ENCODE measurements at regions not wholly inside any gene's neighbourhood (a gene's known extent, or its start where the extent isn't known, plus 50 kb on each side); places are given as distances from the start of the nearest gene placed in this dataset.

DNA sequence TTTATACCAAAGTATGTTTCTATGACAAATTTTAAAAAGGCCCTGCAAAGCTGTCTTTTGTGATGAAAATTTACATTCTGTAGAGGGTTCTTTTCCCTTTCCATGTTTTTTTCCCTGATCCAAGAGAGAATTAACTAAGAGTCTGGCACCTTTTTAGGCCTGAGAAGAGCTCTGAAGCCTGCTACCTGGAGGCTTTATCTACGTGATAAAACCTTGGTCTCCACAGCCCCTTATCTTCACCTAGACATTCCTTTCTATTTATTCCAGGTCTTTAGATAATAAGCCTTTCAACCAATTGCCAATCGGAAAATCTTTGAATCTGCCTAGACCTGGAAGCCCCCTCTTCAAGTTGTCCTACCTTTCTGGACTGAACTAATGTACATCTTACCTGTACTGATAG is 774.1 kb upstream of the LRRTM1 start:
- DNase-seq (ENCODE audit: low read depth, low spot score) = no peak
- in situ Hi-C loops (cut with HindIII; ENCODE audit: low sequenced_read_pairs) = no loop called here
- no peak overlapping the region for H3K4me3 ChIP-seq (ENCODE audit: low read depth, low read length)
- TF ChIP-seq, protein P1, sequence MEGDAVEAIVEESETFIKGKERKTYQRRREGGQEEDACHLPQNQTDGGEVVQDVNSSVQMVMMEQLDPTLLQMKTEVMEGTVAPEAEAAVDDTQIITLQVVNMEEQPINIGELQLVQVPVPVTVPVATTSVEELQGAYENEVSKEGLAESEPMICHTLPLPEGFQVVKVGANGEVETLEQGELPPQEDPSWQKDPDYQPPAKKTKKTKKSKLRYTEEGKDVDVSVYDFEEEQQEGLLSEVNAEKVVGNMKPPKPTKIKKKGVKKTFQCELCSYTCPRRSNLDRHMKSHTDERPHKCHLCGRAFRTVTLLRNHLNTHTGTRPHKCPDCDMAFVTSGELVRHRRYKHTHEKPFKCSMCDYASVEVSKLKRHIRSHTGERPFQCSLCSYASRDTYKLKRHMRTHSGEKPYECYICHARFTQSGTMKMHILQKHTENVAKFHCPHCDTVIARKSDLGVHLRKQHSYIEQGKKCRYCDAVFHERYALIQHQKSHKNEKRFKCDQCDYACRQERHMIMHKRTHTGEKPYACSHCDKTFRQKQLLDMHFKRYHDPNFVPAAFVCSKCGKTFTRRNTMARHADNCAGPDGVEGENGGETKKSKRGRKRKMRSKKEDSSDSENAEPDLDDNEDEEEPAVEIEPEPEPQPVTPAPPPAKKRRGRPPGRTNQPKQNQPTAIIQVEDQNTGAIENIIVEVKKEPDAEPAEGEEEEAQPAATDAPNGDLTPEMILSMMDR (IDR thresholded peaks at IDR 0.05; ENCODE audit: low read depth, low read length) = no peak

DNA sequence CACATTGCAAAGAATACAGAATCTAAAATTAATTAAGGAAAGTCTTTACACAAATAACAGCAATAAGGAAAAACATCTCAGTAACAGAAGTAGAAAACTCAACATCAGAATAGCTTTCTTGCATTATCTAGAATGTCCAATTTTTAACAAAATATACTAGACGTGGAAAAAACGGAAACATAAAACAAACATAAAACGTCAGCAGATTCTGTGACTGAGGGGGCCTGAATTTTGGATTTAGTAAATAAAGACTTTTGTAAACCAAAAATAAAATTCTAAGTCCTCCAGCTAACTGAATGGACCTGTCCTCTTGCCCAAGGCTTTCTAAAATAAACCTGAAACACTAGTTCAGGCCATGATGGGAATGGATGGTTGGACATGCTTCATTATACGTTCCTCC is 773.5 kb upstream of the LRRTM1 start:
- in situ Hi-C loops (cut with HindIII; ENCODE audit: low sequenced_read_pairs) = no loop called here
- TF ChIP-seq, protein P1 (IDR thresholded peaks at IDR 0.05; ENCODE audit: low read depth, low read length) = no peak
- DNase-seq (ENCODE audit: low read depth, low spot score) = no peak
- no peak overlapping the region for H3K4me3 ChIP-seq (ENCODE audit: low read depth, low read length)

DNA sequence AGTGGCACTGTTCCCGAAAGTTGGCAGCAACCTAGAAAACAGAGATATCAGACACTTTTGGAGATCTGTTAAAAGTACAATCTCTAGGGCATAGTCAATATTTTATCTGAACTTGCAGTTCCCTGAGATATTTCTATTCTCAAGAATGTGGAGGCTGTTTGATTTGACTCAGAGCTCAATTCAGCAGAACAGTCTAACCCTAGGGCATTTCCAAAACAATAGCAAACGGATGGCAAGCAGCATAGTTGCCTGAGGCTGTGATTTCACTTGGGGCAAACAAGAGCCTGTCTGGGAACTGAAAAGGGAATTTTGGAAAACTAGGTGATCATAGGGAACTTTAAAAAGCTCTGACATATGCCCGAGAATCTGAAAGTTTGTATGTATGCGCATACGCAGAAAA is 772.8 kb upstream of the LRRTM1 start:
- H3K4me3 ChIP-seq (ENCODE audit: low read depth, low read length) = no peak overlapping the region
- in situ Hi-C loops (cut with HindIII; ENCODE audit: low sequenced_read_pairs) = no loop called here
- no peak for DNase-seq (ENCODE audit: low read depth, low spot score)
- TF ChIP-seq, protein P1 (IDR thresholded peaks at IDR 0.05; ENCODE audit: low read depth, low read length) = no peak

DNA sequence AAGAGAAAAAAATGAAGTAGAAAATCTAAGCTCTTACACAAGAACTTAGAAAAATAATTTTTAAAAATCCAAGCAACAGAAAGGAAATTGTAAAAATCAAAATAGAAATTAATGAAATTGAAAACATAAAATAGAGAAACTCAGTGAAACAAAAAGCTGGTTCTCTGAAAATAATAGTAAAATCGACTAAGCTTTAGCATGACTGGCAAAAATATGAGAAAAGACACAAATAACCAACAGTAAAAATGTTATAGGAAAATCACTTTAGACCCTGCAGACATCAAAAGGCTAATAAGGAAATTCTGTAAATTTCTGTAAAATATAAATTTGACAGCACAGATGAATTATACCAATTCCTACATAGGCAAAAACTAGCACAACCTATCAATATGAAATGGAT is 768.9 kb upstream of the LRRTM1 start:
- in situ Hi-C loops (cut with HindIII; ENCODE audit: low sequenced_read_pairs) = no loop called here
- H3K4me3 ChIP-seq (ENCODE audit: low read depth, low read length) = no peak overlapping the region
- DNase-seq (ENCODE audit: low read depth, low spot score) = no peak
- TF ChIP-seq, protein P1 (IDR thresholded peaks at IDR 0.05; ENCODE audit: low read depth, low read length) = no peak

DNA sequence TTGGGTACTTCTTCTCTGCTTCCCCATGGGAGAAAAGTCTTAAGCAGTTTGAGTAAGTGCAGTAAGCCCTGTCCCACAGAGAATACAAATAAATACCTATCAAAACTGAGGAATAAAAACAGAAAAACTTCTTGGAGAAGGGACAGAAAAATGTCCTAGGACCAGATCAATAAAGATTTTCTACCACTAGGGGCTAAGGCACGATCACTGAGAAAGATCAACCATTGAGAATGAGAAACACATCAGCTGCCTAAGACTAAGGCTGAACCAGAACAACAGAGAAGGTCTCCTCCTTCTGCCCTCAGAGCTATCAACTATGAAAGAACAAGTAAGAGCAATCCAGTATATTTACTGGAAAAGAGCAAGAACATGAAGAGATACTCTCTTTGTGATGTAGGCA is 763.6 kb upstream of the LRRTM1 start:
- DNase-seq (ENCODE audit: low read depth, low spot score) = no peak
- TF ChIP-seq, protein P1 (IDR thresholded peaks at IDR 0.05; ENCODE audit: low read depth, low read length) = no peak
- H3K4me3 ChIP-seq (ENCODE audit: low read depth, low read length) = no peak overlapping the region
- in situ Hi-C loops (cut with HindIII; ENCODE audit: low sequenced_read_pairs) = no loop called here

DNA sequence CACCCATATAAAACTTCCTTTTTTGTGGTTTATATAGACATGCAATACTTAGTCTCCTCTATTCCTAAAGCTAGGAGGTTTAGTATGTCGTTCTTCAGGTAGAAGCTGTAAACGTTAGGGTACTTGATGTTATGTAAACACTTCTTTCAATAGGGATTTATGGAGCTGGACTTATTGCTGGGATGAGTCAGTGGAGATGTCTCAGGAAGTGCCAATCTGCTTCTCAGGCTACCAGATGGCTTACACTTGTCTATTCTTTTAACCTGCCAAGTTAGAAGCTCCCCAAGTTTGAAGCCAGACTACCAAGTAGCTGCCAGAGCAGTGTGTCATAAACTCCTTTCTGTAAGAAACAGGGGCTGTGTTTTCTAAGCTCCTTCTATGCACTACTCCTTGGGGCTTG is 756.5 kb upstream of the LRRTM1 start:
- no peak overlapping the region for H3K4me3 ChIP-seq (ENCODE audit: low read depth, low read length)
- in situ Hi-C loops (cut with HindIII; ENCODE audit: low sequenced_read_pairs) = no loop called here
- DNase-seq (ENCODE audit: low read depth, low spot score) = no peak
- TF ChIP-seq, protein P1 (IDR thresholded peaks at IDR 0.05; ENCODE audit: low read depth, low read length) = no peak

DNA sequence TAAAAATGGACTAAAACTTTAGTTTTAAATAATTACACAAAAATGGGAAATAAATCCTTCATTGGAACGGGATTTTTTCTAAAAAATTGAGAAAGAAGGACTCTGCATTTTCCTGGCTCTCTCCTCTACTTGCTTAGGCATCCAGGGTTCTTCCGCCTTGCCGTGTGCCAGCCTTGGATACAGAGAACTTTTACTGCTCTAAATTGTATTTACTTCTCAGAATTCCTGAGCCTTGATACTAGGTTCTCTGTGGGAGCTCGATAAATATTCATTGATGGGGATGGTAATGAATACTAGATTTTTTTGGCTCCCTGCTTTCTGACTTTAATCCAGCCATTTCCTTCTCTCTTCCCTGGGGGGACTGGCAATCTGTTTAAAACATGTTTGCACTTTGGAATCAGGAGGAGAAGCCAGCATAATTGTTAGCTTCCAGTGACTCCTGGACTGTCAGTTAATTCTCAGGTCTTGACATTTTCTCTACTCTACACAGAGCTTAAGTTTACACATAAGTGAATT is 746.1 kb upstream of the LRRTM1 start:
- no peak overlapping the region for H3K4me3 ChIP-seq (ENCODE audit: low read depth, low read length)
- in situ Hi-C loops (cut with HindIII; ENCODE audit: low sequenced_read_pairs) = no loop called here
- DNase-seq (ENCODE audit: low read depth, low spot score) = no peak
- TF ChIP-seq, protein P1 (IDR thresholded peaks at IDR 0.05; ENCODE audit: low read depth, low read length) = no peak

Data from astrocyte of the spinal cord (primary cell).